ENCODE measurements at regions not wholly inside any gene's neighbourhood (a gene's known extent, or its start where the extent isn't known, plus 50 kb on each side); places are given as distances from the start of the nearest gene placed in this dataset.

DNA sequence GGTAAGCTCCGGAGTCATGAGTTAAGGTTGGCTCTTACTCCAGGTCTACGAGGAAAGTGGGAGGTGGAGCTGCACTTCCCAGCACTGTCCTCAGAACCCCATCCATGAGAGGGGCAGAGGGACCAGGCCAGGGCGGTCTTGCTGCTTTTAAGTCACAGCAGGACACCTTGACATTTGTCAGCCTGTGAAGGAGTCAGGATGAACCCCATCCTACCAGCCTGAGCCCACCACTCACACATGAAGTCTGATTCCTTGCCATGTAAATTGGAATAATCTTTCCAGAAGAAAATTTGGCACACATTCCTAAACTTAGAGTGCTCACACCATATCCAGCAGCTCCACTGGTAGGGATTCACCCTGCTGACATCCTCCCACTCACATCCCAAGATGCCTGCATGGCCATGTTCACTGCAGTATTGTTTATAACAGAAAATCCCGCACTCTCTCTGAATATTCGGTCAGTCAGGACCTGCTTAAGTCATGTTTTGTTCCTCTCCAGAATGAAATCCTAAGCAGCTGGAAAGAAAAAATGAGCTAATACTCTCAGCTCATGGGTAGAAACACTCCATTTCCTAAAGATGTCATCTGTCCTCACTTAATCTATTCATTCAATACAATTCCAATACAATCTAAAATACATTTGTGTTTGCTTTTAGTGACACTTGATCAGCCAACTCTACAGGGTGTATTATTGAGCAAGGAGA lies 79.3 kb upstream of the COL5A1 start:
- no peak for DNase-seq
- TF ChIP-seq, protein P1, sequence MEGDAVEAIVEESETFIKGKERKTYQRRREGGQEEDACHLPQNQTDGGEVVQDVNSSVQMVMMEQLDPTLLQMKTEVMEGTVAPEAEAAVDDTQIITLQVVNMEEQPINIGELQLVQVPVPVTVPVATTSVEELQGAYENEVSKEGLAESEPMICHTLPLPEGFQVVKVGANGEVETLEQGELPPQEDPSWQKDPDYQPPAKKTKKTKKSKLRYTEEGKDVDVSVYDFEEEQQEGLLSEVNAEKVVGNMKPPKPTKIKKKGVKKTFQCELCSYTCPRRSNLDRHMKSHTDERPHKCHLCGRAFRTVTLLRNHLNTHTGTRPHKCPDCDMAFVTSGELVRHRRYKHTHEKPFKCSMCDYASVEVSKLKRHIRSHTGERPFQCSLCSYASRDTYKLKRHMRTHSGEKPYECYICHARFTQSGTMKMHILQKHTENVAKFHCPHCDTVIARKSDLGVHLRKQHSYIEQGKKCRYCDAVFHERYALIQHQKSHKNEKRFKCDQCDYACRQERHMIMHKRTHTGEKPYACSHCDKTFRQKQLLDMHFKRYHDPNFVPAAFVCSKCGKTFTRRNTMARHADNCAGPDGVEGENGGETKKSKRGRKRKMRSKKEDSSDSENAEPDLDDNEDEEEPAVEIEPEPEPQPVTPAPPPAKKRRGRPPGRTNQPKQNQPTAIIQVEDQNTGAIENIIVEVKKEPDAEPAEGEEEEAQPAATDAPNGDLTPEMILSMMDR (IDR thresholded peaks at IDR 0.05; ENCODE audit: control extremely low read depth, extremely low read depth), result no peak
- no peak overlapping the region for H3K9ac ChIP-seq (ENCODE audit: insufficient read depth in 1 of 2, low read length in 2 of 2)
- no peak overlapping the region for H3K27ac ChIP-seq (ENCODE audit: low read depth in 1 of 2, low read length in 1 of 2)
- no peak for ATAC-seq (ENCODE audit: insufficient read depth, low FRiP score)
- no peak overlapping the region for H3K4me3 ChIP-seq
- no peaks in the 10 kb centered on the region for H3K27me3 ChIP-seq (ENCODE audit: control insufficient read depth in 3 of 3, insufficient read depth in 3 of 3, low read length in 2 of 3)
- no peaks in the 10 kb centered on the region for H3K36me3 ChIP-seq (ENCODE audit: control insufficient read depth in 4 of 4, insufficient read depth in 4 of 4, low read length in 4 of 4)
- H3K9me3 ChIP-seq (ENCODE audit: control insufficient read depth in 4 of 4, insufficient read depth in 3 of 4, low read length in 3 of 4), result peaks cover 0 to 19% (median 0%) of the 10 kb centered on the region in 4 donors
- H3K4me1 ChIP-seq (ENCODE audit: control insufficient read depth in 5 of 5, insufficient read depth in 5 of 5, low read length in 5 of 5), result no peaks in the 10 kb centered on the region
- 86 to 87% methylated on average over 5 of the region's 5 CpGs for WGBS, 2 donors

DNA sequence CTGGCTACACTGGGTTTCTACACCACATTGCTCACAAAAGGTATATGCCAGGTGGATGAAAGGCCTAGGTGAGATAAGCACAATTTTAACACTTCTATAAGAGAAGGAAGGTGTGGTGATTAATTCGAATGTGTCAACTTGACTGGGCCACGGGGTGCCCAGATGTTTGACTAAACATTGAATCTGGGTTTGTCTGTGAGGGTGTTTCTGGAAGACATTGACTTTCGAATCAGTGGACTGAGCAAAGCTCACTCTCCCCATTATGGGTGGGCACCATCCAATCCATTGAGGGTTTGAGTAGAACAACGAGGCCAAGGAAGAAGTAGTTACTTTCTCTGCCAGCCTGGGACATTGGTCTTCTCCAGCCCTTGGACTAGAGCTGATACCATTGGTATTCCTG lies 78.2 kb upstream of the COL5A1 start:
- DNase-seq, result no peak
- TF ChIP-seq, protein P1 (IDR thresholded peaks at IDR 0.05; ENCODE audit: control extremely low read depth, extremely low read depth), result no peak
- 93 to 94% methylated on average over 4 of the region's 4 CpGs for WGBS, 2 donors
- Histone ChIP-seq H3K27ac (ENCODE audit: low read depth in 1 of 2, low read length in 1 of 2) (no peak overlapping the region), H3K36me3 (ENCODE audit: control insufficient read depth in 4 of 4, insufficient read depth in 4 of 4, low read length in 4 of 4) (no peaks in the 10 kb centered on the region), H3K9ac (ENCODE audit: insufficient read depth in 1 of 2, low read length in 2 of 2) (no peak overlapping the region), H3K4me3 (no peak overlapping the region), H3K27me3 (ENCODE audit: control insufficient read depth in 3 of 3, insufficient read depth in 3 of 3, low read length in 2 of 3) (no peaks in the 10 kb centered on the region), H3K4me1 (ENCODE audit: control insufficient read depth in 5 of 5, insufficient read depth in 5 of 5, low read length in 5 of 5) (peaks cover 0 to 3% (median 0%) of the 10 kb centered on the region in 5 donors), H3K9me3 (ENCODE audit: control insufficient read depth in 4 of 4, insufficient read depth in 3 of 4, low read length in 3 of 4) (peaks cover 0 to 19% (median 0%) of the 10 kb centered on the region in 4 donors)
- ATAC-seq (ENCODE audit: insufficient read depth, low FRiP score), result no peak

DNA sequence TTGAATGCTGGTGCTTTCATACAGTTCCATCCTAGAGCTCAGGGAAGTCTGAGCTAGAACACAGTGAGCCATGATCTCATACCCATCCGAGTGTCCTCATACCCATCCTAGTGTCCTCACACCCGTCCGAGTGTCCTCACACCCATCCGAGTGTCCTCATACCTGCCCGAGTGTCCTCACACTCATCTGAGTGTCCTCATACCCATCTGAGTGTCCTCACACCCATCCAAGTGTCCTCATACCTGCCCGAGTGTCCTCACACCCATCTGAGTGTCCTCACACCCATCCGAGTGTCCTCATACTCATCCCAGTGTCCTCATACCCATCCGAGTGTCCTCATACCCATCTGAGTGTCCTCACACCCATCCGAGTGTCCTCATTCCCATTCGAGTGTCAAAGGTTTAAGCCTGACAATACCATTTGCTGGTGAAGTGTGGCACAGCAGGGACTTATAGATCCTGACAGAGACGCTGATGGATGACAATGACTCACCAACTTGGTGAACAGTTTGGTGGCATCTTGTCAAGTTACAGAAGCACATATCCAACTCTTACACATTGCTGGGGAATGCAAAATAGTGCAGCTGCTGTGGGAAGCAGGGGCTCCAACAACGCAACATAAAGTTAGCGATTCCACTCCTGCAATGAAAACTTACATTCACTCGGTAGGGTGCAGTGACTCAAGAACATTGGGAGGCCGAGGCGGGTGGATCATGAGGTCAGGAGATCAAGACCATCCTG lies 77.0 kb upstream of the COL5A1 start:
- H3K9ac ChIP-seq (ENCODE audit: insufficient read depth in 1 of 2, low read length in 2 of 2), result no peak overlapping the region
- ATAC-seq (ENCODE audit: insufficient read depth, low FRiP score), result no peak
- 89 to 93% methylated on average over 16 of the region's 16 CpGs for WGBS, 2 donors
- H3K36me3 ChIP-seq (ENCODE audit: control insufficient read depth in 4 of 4, insufficient read depth in 4 of 4, low read length in 4 of 4), result no peaks in the 10 kb centered on the region
- TF ChIP-seq, protein P1 (IDR thresholded peaks at IDR 0.05; ENCODE audit: control extremely low read depth, extremely low read depth), result no peak
- H3K4me1 ChIP-seq (ENCODE audit: control insufficient read depth in 5 of 5, insufficient read depth in 5 of 5, low read length in 5 of 5), result peaks cover 0 to 15% (median 0%) of the 10 kb centered on the region in 5 donors
- peaks cover 0 to 19% (median 0%) of the 10 kb centered on the region in 4 donors for H3K9me3 ChIP-seq (ENCODE audit: control insufficient read depth in 4 of 4, insufficient read depth in 3 of 4, low read length in 3 of 4)
- H3K27ac ChIP-seq (ENCODE audit: low read depth in 1 of 2, low read length in 1 of 2), result no peak overlapping the region
- no peaks in the 10 kb centered on the region for H3K27me3 ChIP-seq (ENCODE audit: control insufficient read depth in 3 of 3, insufficient read depth in 3 of 3, low read length in 2 of 3)
- no peak for DNase-seq
- H3K4me3 ChIP-seq, result no peak overlapping the region
